Stimulated activated naive CD8-positive, alpha-beta T cell treated with anti-CD3 and anti-CD28 coated beads, Interleukin-15, Interleukin-2, amounts not matched to agents 100 ng/mL and 50 ng/mL, for 24 hours (primary cell): ENCODE measurements at regions not wholly inside any gene's neighbourhood (a gene's known extent, or its start where the extent isn't known, plus 50 kb on each side); places are given as distances from the start of the nearest gene placed in this dataset.

ENCODE experiments used
- H3K27ac Mint-ChIP-seq: one replicate; pipeline ENCODE4 v1.8.0; 2021; ENCODE audit warnings: mild to moderate bottlenecking, mixed read lengths
- H3K27me3 Mint-ChIP-seq: one replicate; pipeline ENCODE4 v1.8.0; 2021; ENCODE audit warnings: mixed read lengths
- H3K36me3 Mint-ChIP-seq: one replicate; pipeline ENCODE4 v1.8.0; 2021; ENCODE audit warnings: low read depth, mixed read lengths
- H3K4me1 Mint-ChIP-seq: one replicate; pipeline ENCODE4 v1.8.0; 2021; ENCODE audit warnings: low read depth, mixed read lengths
- H3K4me3 Mint-ChIP-seq: one replicate; pipeline ENCODE4 v1.8.0; 2021; ENCODE audit warnings: mild to moderate bottlenecking, mixed read lengths
- H3K9me3 Mint-ChIP-seq: one replicate; pipeline ENCODE4 v1.8.0; 2021; ENCODE audit warnings: mixed read lengths

- no peak overlapping the region for H3K27ac Mint-ChIP-seq
- H3K4me3 Mint-ChIP-seq = no peak overlapping the region
- no peaks in the 10 kb centered on the region for H3K27me3 Mint-ChIP-seq
- no peaks in the 10 kb centered on the region for H3K9me3 Mint-ChIP-seq
- H3K4me1 Mint-ChIP-seq = no peaks in the 10 kb centered on the region
- no peaks in the 10 kb centered on the region for H3K36me3 Mint-ChIP-seq
Measured at GRCh38 chr10:58010073-58010702, 257.5 kb downstream of the IPMK start.

GRCh38 chr10:58003945-58004344, 263.7 kb downstream of the IPMK start:
- H3K4me1 Mint-ChIP-seq = no peaks in the 10 kb centered on the region
- no peak overlapping the region for H3K27ac Mint-ChIP-seq
- no peaks in the 10 kb centered on the region for H3K27me3 Mint-ChIP-seq
- no peaks in the 10 kb centered on the region for H3K36me3 Mint-ChIP-seq
- H3K4me3 Mint-ChIP-seq = no peak overlapping the region
- H3K9me3 Mint-ChIP-seq = no peaks in the 10 kb centered on the region

- Mint-ChIP-seq H3K36me3 (no peaks in the 10 kb centered on the region), H3K4me1 (no peaks in the 10 kb centered on the region), H3K4me3 (no peak overlapping the region), H3K27ac (no peak overlapping the region), H3K9me3 (no peaks in the 10 kb centered on the region), H3K27me3 (no peaks in the 10 kb centered on the region)
Measured at GRCh38 chr10:58001159-58001558, 266.5 kb downstream of the IPMK start.

GRCh38 chr10:57996536-57996935, 271.2 kb downstream of the IPMK start:
- no peak overlapping the region for H3K4me3 Mint-ChIP-seq
- no peaks in the 10 kb centered on the region for H3K4me1 Mint-ChIP-seq
- H3K27ac Mint-ChIP-seq = no peak overlapping the region
- H3K27me3 Mint-ChIP-seq = no peaks in the 10 kb centered on the region
- no peaks in the 10 kb centered on the region for H3K9me3 Mint-ChIP-seq
- H3K36me3 Mint-ChIP-seq = no peaks in the 10 kb centered on the region

- H3K4me3 Mint-ChIP-seq = no peak overlapping the region
- no peaks in the 10 kb centered on the region for H3K27me3 Mint-ChIP-seq
- no peak overlapping the region for H3K27ac Mint-ChIP-seq
- no peaks in the 10 kb centered on the region for H3K36me3 Mint-ChIP-seq
- no peaks in the 10 kb centered on the region for H3K4me1 Mint-ChIP-seq
- no peaks in the 10 kb centered on the region for H3K9me3 Mint-ChIP-seq
Measured at GRCh38 chr10:57993302-57993701, 274.4 kb downstream of the IPMK start.

- no peaks in the 10 kb centered on the region for H3K9me3 Mint-ChIP-seq
- H3K36me3 Mint-ChIP-seq = no peaks in the 10 kb centered on the region
- no peaks in the 10 kb centered on the region for H3K27me3 Mint-ChIP-seq
- no peak overlapping the region for H3K4me3 Mint-ChIP-seq
- no peak overlapping the region for H3K27ac Mint-ChIP-seq
- H3K4me1 Mint-ChIP-seq = no peaks in the 10 kb centered on the region
Measured at GRCh38 chr10:57992321-57993077, 275.2 kb downstream of the IPMK start.

GRCh38 chr10:57988964-57989363, 278.7 kb downstream of the IPMK start:
- Mint-ChIP-seq H3K36me3 (no peaks in the 10 kb centered on the region), H3K27ac (no peak overlapping the region), H3K4me3 (no peak overlapping the region), H3K4me1 (no peaks in the 10 kb centered on the region), H3K9me3 (no peaks in the 10 kb centered on the region), H3K27me3 (no peaks in the 10 kb centered on the region)

- Mint-ChIP-seq H3K4me3 (no peak overlapping the region), H3K36me3 (no peaks in the 10 kb centered on the region), H3K27me3 (no peaks in the 10 kb centered on the region), H3K27ac (no peak overlapping the region), H3K9me3 (no peaks in the 10 kb centered on the region), H3K4me1 (no peaks in the 10 kb centered on the region)
Measured at GRCh38 chr10:57987055-57987721, 280.5 kb downstream of the IPMK start.

- Mint-ChIP-seq H3K9me3 (no peaks in the 10 kb centered on the region), H3K27ac (no peak overlapping the region), H3K36me3 (no peaks in the 10 kb centered on the region), H3K4me1 (no peaks in the 10 kb centered on the region), H3K4me3 (no peak overlapping the region), H3K27me3 (no peaks in the 10 kb centered on the region)
Measured at GRCh38 chr10:57986422-57986821, 281.3 kb downstream of the IPMK start.

DNA sequence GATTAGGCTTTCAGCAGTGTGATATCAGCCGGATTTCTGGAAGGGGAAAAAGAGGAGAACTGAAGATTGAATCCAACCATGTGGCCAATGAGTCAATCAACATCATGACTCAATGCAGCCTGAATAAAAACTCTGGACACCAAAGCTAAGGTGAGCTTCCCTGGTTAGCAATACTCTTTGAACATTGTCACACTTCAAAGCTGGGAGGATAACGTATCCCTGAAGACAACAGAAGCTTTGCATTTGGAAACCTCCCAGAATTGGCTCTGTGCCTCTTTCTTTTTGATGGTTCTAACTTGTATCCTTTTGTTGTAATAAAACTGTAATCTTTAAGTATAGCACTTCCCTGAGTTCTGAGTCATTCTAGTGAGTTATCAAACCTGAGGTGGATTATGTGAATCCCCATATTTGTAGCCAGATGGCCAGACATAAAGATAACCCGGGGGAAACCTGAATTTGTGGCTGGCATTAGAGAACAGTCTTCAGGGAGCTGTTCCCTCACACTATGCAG, 284.4 kb downstream of the IPMK start:
- no peaks in the 10 kb centered on the region for H3K4me1 Mint-ChIP-seq
- H3K27ac Mint-ChIP-seq = no peak overlapping the region
- no peaks in the 10 kb centered on the region for H3K27me3 Mint-ChIP-seq
- H3K36me3 Mint-ChIP-seq = no peaks in the 10 kb centered on the region
- no peaks in the 10 kb centered on the region for H3K9me3 Mint-ChIP-seq
- H3K4me3 Mint-ChIP-seq = no peak overlapping the region

DNA sequence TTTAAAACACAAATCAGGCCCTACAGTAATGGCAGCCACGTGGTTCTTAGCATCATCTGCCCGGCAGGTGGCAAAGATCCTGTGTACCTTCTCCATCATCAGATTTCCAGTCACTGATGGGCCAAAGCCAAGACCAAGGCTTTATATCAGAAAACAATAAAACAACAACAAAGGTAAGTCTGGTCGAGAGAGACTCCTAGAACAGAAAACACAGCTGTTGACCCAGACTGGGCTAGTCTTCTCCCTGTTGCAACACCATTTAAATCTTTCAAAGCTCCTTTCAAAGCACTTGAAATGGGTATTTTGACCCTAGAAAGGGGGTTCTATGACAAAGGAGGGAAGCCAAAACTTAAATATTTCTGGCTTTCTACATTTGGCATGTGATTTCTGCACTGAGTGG, 285.6 kb downstream of the IPMK start:
- no peaks in the 10 kb centered on the region for H3K4me1 Mint-ChIP-seq
- H3K27ac Mint-ChIP-seq = no peak overlapping the region
- no peaks in the 10 kb centered on the region for H3K9me3 Mint-ChIP-seq
- H3K36me3 Mint-ChIP-seq = no peaks in the 10 kb centered on the region
- H3K27me3 Mint-ChIP-seq = no peaks in the 10 kb centered on the region
- no peak overlapping the region for H3K4me3 Mint-ChIP-seq

- no peaks in the 10 kb centered on the region for H3K9me3 Mint-ChIP-seq
- H3K27me3 Mint-ChIP-seq = no peaks in the 10 kb centered on the region
- no peak overlapping the region for H3K27ac Mint-ChIP-seq
- no peaks in the 10 kb centered on the region for H3K4me1 Mint-ChIP-seq
- H3K36me3 Mint-ChIP-seq = no peaks in the 10 kb centered on the region
- no peak overlapping the region for H3K4me3 Mint-ChIP-seq
Measured at GRCh38 chr10:57979956-57980355, 287.7 kb downstream of the IPMK start.

DNA sequence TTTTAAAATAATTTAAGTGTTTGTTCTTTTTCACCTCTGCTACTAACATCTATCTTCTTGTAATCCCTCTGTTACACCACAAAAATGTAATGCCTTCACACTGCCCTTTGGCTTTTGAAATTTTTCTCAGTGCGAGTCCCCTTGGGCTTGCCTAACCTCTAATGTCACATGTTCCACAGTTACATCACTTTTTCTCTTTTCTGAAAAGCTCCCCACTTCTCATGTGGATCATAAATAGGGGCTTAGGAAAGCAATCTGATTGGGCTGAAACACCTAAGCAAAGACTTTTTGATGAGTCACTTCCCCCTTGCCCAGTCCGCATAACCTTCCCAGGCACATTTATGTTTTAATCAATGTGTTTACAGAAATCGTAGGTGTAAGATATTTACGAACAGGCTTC, 288.2 kb downstream of the IPMK start:
- no peak overlapping the region for H3K4me3 Mint-ChIP-seq
- H3K27ac Mint-ChIP-seq = no peak overlapping the region
- no peaks in the 10 kb centered on the region for H3K36me3 Mint-ChIP-seq
- no peaks in the 10 kb centered on the region for H3K4me1 Mint-ChIP-seq
- H3K9me3 Mint-ChIP-seq = no peaks in the 10 kb centered on the region
- no peaks in the 10 kb centered on the region for H3K27me3 Mint-ChIP-seq

GRCh38 chr10:57977262-57977661, 290.4 kb downstream of the IPMK start:
- H3K27ac Mint-ChIP-seq = no peak overlapping the region
- no peaks in the 10 kb centered on the region for H3K9me3 Mint-ChIP-seq
- no peak overlapping the region for H3K4me3 Mint-ChIP-seq

DNA sequence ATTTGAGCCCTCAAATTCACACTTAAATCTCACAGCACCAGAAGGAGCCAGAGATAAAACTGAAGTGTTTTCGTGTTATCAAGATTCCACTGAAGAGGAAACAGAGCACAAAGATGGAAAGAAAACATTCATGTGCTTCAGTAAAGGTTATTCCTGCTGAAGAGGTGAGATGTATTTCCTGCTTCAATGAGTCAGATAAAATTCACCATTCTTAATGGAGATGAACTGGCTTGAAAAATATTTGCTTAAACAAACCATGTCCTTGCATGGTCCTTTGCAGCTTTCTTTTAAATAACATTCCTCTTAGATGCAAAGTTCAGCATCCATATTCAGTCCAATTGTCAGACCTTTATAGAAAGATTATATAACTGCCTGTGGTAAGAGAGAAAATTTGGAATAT, 294.2 kb downstream of the IPMK start:
- Mint-ChIP-seq H3K4me3 (no peak overlapping the region), H3K36me3 (no peaks in the 10 kb centered on the region), H3K27ac (no peak overlapping the region), H3K4me1 (no peaks in the 10 kb centered on the region), H3K27me3 (no peaks in the 10 kb centered on the region), H3K9me3 (no peaks in the 10 kb centered on the region)

More at GRCh38 chr10:57977262-57977661, 290.4 kb downstream of the IPMK start:
- no peaks in the 10 kb centered on the region for H3K4me1 Mint-ChIP-seq
- no peaks in the 10 kb centered on the region for H3K36me3 Mint-ChIP-seq
- H3K27me3 Mint-ChIP-seq = no peaks in the 10 kb centered on the region
